Erythroblast (primary cell): ENCODE measurements at regions not wholly inside any gene's neighbourhood (a gene's known extent, or its start where the extent isn't known, plus 50 kb on each side); places are given as distances from the start of the nearest gene placed in this dataset.

Source experiments
- GATA1 ChIP-seq: IDR thresholded peaks from 2 replicates; pipeline ENCODE4 v1.6.1; 2011; ENCODE audit warnings: low read depth, mild to moderate bottlenecking, control low read depth, low read length, moderate library complexity
- POLR2A ChIP-seq: IDR thresholded peaks from 2 replicates; pipeline ENCODE4 v1.6.1; 2011; ENCODE audit warnings: mild to moderate bottlenecking, low read length

DNA sequence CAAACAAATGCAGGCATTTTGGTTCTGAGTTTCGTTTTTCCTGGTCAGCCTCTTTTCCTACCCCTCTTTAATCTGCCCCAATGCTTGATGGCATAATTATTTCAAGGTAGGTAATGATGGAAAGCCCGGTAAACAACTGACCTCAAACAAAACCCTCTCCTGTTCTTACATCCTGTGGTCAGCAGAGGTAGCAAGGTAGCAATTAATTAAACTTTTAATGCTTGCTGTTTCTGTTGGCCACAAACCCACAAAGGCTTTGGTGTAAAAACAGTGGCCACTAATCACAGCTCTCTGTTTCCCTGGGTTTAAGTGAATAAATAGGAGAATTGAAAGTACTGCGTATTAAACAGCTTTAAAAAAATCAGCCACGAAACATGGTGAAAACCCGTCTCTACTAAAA, 261.5 kb upstream of the SOX4 start:
- TF ChIP-seq POLR2A: no peak
- TF ChIP-seq GATA1: no peak
